B cell (primary cell): ENCODE measurements at regions not wholly inside any gene's neighbourhood (a gene's known extent, or its start where the extent isn't known, plus 50 kb on each side); places are given as distances from the start of the nearest gene placed in this dataset.

ENCODE experiments used
- EZH2 ChIP-seq: IDR thresholded peaks from 2 replicates; pipeline ENCODE4 v1.6.1; 2012; ENCODE audit warnings: borderline replicate concordance, low read depth, mild to moderate bottlenecking, moderate library complexity, low read length; ENCODE audit not compliant: insufficient read depth, poor library complexity, severe bottlenecking
- TF ChIP-seq, protein P1 (sequence below): fragments of 200-600 bp; IDR thresholded peaks from one replicate; pipeline ENCODE4 v1.8.0; 2022; ENCODE audit warnings: antibody characterized with exemption, mild to moderate bottlenecking

DNA sequence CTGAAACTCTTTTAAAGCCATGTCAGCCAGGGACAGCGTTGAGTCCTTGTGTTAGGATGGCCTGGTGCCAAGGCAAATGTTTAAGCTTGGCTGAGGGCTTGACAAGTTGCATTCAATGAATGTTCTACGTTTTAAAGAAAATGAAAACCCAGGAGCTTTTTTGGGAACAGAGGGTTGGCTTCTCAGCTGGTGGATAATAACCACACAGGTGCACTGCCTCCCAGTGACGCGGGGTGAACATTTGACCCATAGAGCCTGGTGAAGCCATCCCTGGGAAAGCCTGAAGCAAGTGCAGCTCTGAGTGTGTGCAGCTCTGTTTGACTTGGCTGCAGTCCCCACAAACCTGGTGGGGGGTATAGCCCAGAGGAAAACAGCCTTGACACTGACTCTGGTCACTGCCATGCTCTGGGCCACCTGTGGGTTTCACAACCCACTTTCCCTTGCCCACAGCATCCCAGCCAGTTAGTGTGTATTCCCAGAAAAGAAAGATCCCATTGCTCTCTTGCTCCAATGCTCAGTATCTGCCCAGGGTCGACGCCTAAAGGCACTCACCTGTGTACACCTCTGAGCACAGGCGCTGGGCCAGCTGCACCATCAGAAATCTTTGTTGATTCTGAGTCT is 874.9 kb downstream of the RNF144A start:
- TF ChIP-seq, protein P1, sequence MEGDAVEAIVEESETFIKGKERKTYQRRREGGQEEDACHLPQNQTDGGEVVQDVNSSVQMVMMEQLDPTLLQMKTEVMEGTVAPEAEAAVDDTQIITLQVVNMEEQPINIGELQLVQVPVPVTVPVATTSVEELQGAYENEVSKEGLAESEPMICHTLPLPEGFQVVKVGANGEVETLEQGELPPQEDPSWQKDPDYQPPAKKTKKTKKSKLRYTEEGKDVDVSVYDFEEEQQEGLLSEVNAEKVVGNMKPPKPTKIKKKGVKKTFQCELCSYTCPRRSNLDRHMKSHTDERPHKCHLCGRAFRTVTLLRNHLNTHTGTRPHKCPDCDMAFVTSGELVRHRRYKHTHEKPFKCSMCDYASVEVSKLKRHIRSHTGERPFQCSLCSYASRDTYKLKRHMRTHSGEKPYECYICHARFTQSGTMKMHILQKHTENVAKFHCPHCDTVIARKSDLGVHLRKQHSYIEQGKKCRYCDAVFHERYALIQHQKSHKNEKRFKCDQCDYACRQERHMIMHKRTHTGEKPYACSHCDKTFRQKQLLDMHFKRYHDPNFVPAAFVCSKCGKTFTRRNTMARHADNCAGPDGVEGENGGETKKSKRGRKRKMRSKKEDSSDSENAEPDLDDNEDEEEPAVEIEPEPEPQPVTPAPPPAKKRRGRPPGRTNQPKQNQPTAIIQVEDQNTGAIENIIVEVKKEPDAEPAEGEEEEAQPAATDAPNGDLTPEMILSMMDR, result no peak
- TF ChIP-seq EZH2, result no peak
